ENCODE measurements at regions not wholly inside any gene's neighbourhood (a gene's known extent, or its start where the extent isn't known, plus 50 kb on each side); places are given as distances from the start of the nearest gene placed in this dataset.
"Not testable (repeated sequence)": the region's sequence is repeated elsewhere in the genome, so short reads cannot be mapped to it uniquely, and the experiment has no call there.

- TF ChIP-seq CTCF (IDR thresholded peaks at IDR 0.05): no peak
- DNase-seq: no peak
- Mint-ChIP-seq H3K9me3 (no peaks in the 10 kb centered on the region), H3K4me3 (no peak overlapping the region), H3K27ac (no peak overlapping the region), H3K4me1 (no peaks in the 10 kb centered on the region), H3K27me3 (ENCODE audit: low read depth, poor library complexity) (no peaks in the 10 kb centered on the region), H3K36me3 (ENCODE audit: low read depth) (no peaks in the 10 kb centered on the region)
These were observed 297.4 kb upstream of the LUZP2 start for GRCh38 chr11:24199461-24199860.

GRCh38 chr11:24206030-24206429, 290.8 kb upstream of the LUZP2 start:
- TF ChIP-seq CTCF (IDR thresholded peaks at IDR 0.05): no peak
- Mint-ChIP-seq H3K36me3 (ENCODE audit: low read depth) (no peaks in the 10 kb centered on the region), H3K9me3 (no peaks in the 10 kb centered on the region), H3K27me3 (ENCODE audit: low read depth, poor library complexity) (peaks cover 2% of the 10 kb centered on the region), H3K4me1 (no peaks in the 10 kb centered on the region), H3K27ac (no peak overlapping the region), H3K4me3 (no peak overlapping the region)
- DNase-seq: no peak

- Mint-ChIP-seq H3K9me3 (no peaks in the 10 kb centered on the region), H3K27me3 (ENCODE audit: low read depth, poor library complexity) (peaks cover 2% of the 10 kb centered on the region), H3K4me3 (no peak overlapping the region), H3K4me1 (no peaks in the 10 kb centered on the region), H3K36me3 (ENCODE audit: low read depth) (no peaks in the 10 kb centered on the region), H3K27ac (no peak overlapping the region)
- TF ChIP-seq CTCF (IDR thresholded peaks at IDR 0.05): no peak
- no peak for DNase-seq
These were observed 290.3 kb upstream of the LUZP2 start for GRCh38 chr11:24206511-24206910.

GRCh38 chr11:24216488-24216887, 280.4 kb upstream of the LUZP2 start:
- TF ChIP-seq CTCF (IDR thresholded peaks at IDR 0.05): no peak
- Mint-ChIP-seq H3K9me3 (peaks cover 3% of the 10 kb centered on the region), H3K4me1 (no peaks in the 10 kb centered on the region), H3K4me3 (no peak overlapping the region), H3K36me3 (ENCODE audit: low read depth) (no peaks in the 10 kb centered on the region), H3K27ac (no peak overlapping the region), H3K27me3 (ENCODE audit: low read depth, poor library complexity) (peaks cover 4% of the 10 kb centered on the region)
- DNase-seq: no peak

- not testable (repeated sequence) for H3K4me3 Mint-ChIP-seq; H3K27me3 Mint-ChIP-seq (ENCODE audit: low read depth, poor library complexity); H3K36me3 Mint-ChIP-seq (ENCODE audit: low read depth); DNase-seq; H3K27ac Mint-ChIP-seq; H3K4me1 Mint-ChIP-seq; H3K9me3 Mint-ChIP-seq
These were observed 279.5 kb upstream of the LUZP2 start for GRCh38 chr11:24217319-24217718.

- Mint-ChIP-seq H3K36me3 (ENCODE audit: low read depth) (peaks cover 15% of the 10 kb centered on the region), H3K9me3 (peaks cover 23% of the 10 kb centered on the region), H3K4me3 (no peak overlapping the region), H3K4me1 (peaks cover 27% of the 10 kb centered on the region), H3K27ac (no peak overlapping the region), H3K27me3 (ENCODE audit: low read depth, poor library complexity) (peaks cover 9% of the 10 kb centered on the region)
- no peak for DNase-seq
- TF ChIP-seq CTCF (IDR thresholded peaks at IDR 0.05): no peak
These were observed 271.4 kb upstream of the LUZP2 start for GRCh38 chr11:24225501-24225900.
